Astrocyte of the spinal cord (primary cell): ENCODE measurements at regions not wholly inside any gene's neighbourhood (a gene's known extent, or its start where the extent isn't known, plus 50 kb on each side); places are given as distances from the start of the nearest gene placed in this dataset.
A peak's percentile ranks its signal among the peaks of the same experiment; 100 is the strongest.
"Not testable (repeated sequence)": the region's sequence is repeated elsewhere in the genome, so short reads cannot be mapped to it uniquely, and the experiment has no call there.

Source experiments
- DNase-seq: peaks from one replicate; pipeline ENCODE4 v3.0.0; 2011; ENCODE audit warnings: low read depth, low spot score
- H3K4me3 ChIP-seq: 2 replicates; pipeline ENCODE4 v1.5.1; 2011; ENCODE audit warnings: low read depth, mild to moderate bottlenecking, low read length, moderate library complexity
- CTCF ChIP-seq: IDR thresholded peaks from 2 replicates; pipeline ENCODE4 v1.5.1; 2012; ENCODE audit warnings: low read depth, mild to moderate bottlenecking, low read length, inconsistent platforms
- in situ Hi-C: cut with HindIII; loops from 2 replicates; pipeline ENCODE4 v1.10.0; 2017; ENCODE audit warnings: low sequenced_read_pairs

- no peak overlapping the region for H3K4me3 ChIP-seq
- no peak for TF ChIP-seq CTCF
- in situ Hi-C loops = no loop called here
- DNase-seq = peak; percentile 19
These were observed 186.6 kb upstream of the SLITRK6 start for GRCh38 chr13:85985797-85986196.

GRCh38 chr13:85982102-85982501 lies 182.9 kb upstream of the SLITRK6 start:
- TF ChIP-seq CTCF = no peak
- no peak for DNase-seq
- H3K4me3 ChIP-seq = no peak overlapping the region
- in situ Hi-C loops = no loop called here

GRCh38 chr13:85980447-85980846 lies 181.2 kb upstream of the SLITRK6 start:
- in situ Hi-C loops = not testable (repeated sequence)

GRCh38 chr13:85976242-85976641 lies 177.0 kb upstream of the SLITRK6 start:
- DNase-seq = no peak
- no peak for TF ChIP-seq CTCF
- H3K4me3 ChIP-seq = no peak overlapping the region
- in situ Hi-C loops = no loop called here

More at GRCh38 chr13:85980447-85980846, 181.2 kb upstream of the SLITRK6 start:
- DNase-seq, H3K4me3 ChIP-seq: not testable (repeated sequence)

- no peak overlapping the region for H3K4me3 ChIP-seq
- no peak for DNase-seq
- in situ Hi-C loops = no loop called here
- TF ChIP-seq CTCF = no peak
These were observed 175.6 kb upstream of the SLITRK6 start for GRCh38 chr13:85974608-85975366.

- in situ Hi-C loops = no loop called here
- DNase-seq = peak; percentile 22
- no peak for TF ChIP-seq CTCF
- no peak overlapping the region for H3K4me3 ChIP-seq
These were observed 171.5 kb upstream of the SLITRK6 start for GRCh38 chr13:85970727-85971126.

GRCh38 chr13:85969331-85969730 lies 170.1 kb upstream of the SLITRK6 start:
- in situ Hi-C loops = no loop called here
- no peak for TF ChIP-seq CTCF
- no peak for DNase-seq
- H3K4me3 ChIP-seq = no peak overlapping the region
